GM19351 (cell line): ENCODE measurements at regions not wholly inside any gene's neighbourhood (a gene's known extent, or its start where the extent isn't known, plus 50 kb on each side); places are given as distances from the start of the nearest gene placed in this dataset.

ENCODE experiments used
- ATAC-seq: cut with Tn5 transposase; IDR thresholded peaks from one replicate; pipeline ENCODE4 v1.9.1; 2021; ENCODE audit warnings: mild to moderate bottlenecking, moderate library complexity; ENCODE audit not compliant: unreplicated experiment

- no peak for ATAC-seq
These were observed 62.4 kb downstream of the ARL6IP4 start for GRCh38 chr12:123042833-123043232.

DNA sequence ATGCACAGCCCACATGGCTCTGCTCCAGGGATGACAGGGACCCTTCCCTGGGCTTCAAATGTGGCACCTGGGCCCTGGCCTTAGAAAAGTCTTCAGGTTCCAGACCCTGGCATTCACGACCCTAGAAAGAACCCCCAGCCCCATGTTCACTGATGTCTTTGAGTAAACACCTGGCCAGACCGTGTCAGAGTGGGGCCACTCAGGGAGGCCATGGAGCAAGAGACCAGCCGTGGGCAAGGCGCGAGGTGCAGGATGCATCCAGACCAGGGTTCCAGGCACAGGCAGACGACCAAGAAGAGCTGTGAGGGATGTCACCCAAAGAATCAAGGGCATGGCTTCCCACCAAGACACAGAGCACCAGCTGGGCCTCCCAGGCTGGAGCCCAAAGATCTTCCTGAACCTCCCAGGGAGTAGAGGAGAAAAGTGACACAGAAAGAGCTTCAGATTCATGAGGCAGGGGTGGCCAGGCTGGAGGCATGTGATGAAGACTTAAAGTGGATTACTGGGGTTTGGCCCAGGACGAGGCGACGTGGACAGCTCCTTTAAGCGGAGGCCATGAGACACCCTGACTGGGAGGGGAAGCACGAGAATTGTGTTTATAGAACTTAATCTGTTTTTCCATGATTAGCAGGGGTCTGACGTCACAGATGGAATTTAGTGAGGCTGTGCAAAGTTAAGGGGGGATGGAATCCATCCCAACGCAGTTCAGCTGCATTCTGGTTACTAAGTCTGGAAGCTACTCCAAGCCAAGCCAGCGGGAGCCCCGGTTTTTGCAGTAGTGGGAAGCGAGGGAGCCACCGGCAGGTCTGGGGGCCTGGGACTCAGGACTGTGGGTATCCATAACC lies 61.6 kb downstream of the ARL6IP4 start:
- no peak for ATAC-seq

- no peak for ATAC-seq
These were observed 60.6 kb downstream of the ARL6IP4 start for GRCh38 chr12:123041042-123041531.

- ATAC-seq: no peak
These were observed 59.6 kb downstream of the ARL6IP4 start for GRCh38 chr12:123040106-123040505.

DNA sequence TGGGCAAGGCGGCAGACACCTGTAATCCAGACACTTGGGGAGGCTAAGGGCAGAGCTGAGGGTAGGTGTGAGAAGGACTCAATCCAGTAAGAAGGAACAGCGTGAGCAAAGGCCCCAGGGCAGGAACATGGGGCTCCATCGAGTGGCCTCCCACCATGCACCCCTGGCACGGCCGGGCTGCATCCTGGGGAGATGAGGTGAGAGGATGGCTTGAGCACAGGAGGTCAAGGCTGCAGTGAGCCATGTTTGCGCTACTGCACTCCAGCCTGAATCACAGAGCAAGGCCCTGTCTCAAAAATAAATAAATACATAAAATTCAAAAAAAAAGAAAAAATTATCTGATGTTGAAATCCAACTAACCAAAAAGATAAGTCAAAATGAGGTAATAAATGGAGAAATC lies 58.5 kb downstream of the ARL6IP4 start:
- ATAC-seq: no peak

DNA sequence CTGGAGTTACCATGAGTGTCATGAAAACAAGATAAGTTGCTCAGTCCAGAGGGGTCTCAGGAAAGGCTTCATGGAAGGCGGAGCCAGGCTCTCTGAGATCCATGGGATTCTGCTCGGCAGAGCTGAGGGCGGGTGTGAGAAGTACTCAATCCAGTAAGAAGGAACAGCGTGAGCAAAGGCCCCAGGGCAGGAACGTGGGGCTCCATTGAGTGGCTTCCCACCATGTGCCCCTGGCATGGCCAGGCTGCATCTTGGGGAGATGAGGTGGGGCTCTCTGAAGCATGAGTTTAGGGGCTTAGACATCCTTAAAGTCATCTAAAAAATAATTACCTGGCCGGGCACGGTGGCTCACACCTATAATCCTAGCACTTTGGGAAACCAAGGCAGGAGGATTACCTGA lies 58.0 kb downstream of the ARL6IP4 start:
- ATAC-seq: no peak

DNA sequence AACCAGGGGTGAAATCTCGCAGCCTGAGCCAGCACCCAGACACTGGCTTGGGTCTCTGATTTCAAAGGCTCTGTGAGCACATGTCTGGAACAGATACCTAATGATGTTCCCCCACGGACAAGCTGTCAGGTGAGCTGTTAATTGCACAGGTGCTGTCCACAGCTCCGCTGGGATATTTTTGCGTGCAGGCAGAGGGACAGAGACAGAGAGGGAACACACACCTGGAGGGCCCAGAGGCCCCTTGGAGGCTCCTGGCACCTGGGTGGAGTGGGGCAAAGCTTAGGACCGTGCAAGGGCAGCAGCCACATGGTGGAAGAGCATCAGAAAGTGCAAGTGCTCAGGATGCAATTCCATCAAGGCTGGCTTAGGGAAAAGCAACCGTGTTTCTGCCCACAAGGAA lies 57.3 kb downstream of the ARL6IP4 start:
- ATAC-seq: no peak

DNA sequence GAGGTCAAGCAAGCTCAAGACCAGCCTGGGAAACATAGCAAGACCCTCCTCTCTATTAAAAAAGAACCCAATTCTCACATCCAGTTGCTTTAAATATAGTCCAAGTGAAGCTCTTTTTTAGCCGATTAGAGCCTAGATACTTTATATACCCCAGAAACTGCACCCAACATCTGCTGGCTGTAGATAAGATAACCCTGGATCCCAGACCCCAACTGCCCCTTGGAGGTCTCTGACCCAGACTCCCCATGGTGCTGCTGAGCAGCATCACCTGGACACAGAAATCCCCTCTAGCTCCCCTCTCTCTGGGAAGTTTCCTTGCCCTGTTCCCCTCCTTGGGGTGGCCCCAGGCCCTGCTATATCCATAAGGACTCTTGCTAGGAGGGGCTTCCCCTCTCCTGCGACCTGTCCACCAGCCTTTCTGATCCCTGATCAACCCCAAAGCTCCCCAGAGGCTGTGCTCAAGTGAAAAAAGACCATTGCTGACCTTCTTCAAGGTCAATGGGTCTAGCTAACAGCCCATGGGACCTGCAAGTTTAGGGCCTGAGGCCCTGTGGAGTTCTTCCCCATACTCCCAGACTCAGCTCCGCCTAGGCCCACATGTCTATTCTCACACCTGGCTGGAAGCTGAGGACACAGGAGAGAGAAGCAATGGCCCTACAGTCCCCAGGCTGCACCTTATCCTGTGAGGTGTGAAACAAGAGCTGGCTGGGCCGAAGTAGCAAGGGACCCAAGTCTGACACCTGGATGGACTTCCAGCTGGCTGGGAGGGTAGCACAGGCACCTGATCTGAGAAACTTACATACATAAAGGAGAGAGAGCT lies 56.2 kb downstream of the ARL6IP4 start:
- no peak for ATAC-seq

GRCh38 chr12:123035841-123036240 lies 55.4 kb downstream of the ARL6IP4 start:
- ATAC-seq: no peak

DNA sequence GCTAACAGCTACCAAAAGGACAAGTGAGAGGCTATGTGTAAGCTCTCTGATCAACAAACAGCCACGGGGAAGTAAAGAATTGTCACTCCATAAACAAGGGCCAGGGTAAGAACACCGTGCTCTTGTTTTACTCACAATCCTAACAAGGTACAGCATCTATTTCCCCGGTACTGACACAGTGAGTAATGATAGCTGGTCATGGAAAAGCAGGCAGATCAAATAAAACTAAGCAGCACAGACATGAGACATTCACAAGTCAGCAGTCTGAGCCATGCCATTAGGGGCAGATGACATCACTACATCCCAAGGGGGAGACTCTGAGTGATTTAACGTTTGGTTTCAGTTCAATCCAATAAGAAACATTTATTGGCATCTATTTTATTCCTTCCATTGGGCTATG lies 54.4 kb downstream of the ARL6IP4 start:
- ATAC-seq: no peak

GRCh38 chr12:123034022-123034541 lies 53.6 kb downstream of the ARL6IP4 start:
- ATAC-seq: no peak

DNA sequence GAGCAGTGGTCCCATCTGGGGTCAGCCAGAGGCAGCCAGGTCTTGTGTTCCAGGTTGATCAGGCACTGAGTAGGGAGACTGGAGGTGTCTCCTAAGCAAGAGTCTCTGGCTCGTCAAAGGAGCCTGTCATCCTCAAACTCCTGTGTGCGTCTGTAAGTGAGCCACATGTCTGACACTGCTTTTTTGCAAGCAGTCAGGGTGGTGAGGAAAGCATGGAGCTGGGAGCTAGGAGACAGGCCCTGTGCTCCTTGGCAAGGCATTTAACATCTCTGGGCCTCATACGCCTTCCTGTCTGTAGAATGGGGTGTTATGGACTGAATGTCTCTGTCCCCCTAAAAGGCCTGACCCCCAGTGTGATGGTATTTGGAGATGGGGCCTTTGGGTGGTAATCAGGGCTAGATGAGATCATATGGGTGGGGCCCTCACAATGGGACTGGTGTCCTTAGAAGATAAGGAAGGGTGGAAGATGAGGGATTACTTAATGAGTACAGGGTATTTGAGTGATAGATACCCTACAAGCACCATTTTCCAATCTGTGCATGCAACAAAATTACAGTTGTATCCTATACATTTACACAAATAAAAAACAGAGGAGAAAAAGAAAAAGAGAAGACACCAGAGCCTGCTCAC lies 53.0 kb downstream of the ARL6IP4 start:
- ATAC-seq: no peak

DNA sequence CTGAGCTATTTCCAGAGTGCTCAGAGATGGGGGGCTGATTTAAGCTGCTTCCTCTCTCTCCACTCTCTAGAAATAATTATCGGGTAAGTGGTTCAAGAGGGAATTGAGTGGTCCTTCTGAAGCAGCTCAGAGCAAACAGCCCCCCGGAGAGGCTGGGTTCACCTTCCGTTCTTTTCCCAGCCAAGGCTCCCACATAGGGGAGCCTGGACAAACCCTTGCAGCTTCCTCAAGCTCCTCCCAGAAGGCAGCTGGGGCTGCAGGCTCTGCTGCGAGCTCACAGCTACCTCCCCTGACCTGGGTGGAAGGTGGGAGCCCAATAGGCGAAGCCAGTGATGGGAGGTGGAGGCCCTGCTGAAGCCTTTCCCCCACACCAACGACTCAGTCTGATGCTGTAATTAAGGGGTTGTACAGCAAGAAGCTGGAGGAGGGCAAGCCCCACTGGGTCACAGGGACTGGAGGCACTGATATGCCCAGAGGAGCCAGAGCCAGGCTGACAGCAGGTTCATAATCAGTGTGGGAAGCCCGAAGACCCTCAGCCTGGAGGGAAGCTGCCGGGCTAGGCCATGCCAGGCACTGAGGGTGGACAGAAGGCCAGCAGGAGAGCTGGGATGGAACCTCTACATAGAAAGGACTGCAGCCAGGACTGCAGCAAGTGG lies 52.4 kb downstream of the ARL6IP4 start:
- ATAC-seq: no peak
